ENCODE measurements at regions not wholly inside any gene's neighbourhood (a gene's known extent, or its start where the extent isn't known, plus 50 kb on each side); places are given as distances from the start of the nearest gene placed in this dataset.

DNA sequence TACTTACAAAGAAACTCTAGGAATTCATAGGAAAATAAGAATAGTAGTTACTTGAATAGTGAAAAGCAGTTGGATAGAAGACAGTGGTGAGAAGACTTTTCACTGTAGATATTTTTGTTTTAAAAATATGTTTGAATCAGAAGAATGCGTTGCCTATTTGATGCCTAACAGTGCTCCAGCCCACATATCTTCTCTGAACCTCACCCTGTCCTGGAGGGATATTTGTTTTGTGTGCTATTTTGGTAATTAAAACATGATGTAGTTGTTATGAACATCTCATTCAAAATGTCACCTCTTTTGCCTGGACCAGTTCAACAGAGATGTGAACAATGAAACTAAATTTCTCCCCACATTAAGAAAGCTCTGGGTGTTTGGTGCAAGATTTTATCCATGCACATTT, 87.6 kb downstream of the CARTPT start:
- TF ChIP-seq ZFX (IDR thresholded peaks at IDR 0.05; ENCODE audit: borderline replicate concordance), result no peak
- TF ChIP-seq, protein P1, sequence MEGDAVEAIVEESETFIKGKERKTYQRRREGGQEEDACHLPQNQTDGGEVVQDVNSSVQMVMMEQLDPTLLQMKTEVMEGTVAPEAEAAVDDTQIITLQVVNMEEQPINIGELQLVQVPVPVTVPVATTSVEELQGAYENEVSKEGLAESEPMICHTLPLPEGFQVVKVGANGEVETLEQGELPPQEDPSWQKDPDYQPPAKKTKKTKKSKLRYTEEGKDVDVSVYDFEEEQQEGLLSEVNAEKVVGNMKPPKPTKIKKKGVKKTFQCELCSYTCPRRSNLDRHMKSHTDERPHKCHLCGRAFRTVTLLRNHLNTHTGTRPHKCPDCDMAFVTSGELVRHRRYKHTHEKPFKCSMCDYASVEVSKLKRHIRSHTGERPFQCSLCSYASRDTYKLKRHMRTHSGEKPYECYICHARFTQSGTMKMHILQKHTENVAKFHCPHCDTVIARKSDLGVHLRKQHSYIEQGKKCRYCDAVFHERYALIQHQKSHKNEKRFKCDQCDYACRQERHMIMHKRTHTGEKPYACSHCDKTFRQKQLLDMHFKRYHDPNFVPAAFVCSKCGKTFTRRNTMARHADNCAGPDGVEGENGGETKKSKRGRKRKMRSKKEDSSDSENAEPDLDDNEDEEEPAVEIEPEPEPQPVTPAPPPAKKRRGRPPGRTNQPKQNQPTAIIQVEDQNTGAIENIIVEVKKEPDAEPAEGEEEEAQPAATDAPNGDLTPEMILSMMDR (IDR thresholded peaks at IDR 0.05), result no peak
- no peak overlapping the region for H3K27ac ChIP-seq

DNA sequence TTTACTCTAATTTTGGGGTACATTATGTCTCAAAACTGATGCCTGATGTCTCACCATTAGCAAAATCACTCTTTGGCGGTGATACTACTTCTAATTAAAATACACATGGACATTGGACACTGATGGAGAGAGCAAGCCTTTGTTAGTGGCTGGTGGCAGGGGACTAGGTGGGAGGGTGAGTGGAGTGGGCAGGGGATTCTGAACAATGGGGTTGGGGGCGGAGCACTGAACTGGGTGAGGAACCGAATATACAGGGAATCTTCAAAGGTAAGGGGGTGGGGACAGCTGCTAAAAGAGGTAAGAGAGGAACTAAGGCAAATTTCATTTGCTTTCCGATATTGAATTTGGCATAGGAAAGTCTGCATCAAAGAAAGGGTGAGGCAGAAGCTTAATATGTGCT, 88.8 kb downstream of the CARTPT start:
- H3K27ac ChIP-seq, result no peak overlapping the region
- TF ChIP-seq, protein P1 (IDR thresholded peaks at IDR 0.05), result no peak
- no peak for TF ChIP-seq ZFX (IDR thresholded peaks at IDR 0.05; ENCODE audit: borderline replicate concordance)

DNA sequence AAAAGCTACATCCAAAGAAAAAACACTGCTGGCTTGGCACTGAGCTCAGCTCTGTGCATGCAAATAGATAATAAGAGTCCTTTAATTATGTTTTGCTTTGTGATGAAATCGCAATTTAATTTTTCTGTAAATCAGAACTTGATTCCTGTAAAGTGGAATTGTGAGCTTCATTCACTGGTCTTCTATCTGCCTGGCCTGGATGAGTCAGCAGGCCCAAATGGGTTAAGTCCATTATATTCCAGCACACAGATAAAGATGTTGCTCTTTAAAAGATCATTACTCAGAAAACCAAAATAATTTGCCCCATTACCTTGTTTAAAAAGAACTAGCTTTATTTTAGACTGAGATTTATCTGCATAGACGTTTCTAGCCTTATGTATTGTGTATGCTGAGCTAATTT, 90.4 kb downstream of the CARTPT start:
- no peak overlapping the region for H3K27ac ChIP-seq
- no peak for TF ChIP-seq ZFX (IDR thresholded peaks at IDR 0.05; ENCODE audit: borderline replicate concordance)
- TF ChIP-seq, protein P1 (IDR thresholded peaks at IDR 0.05), result no peak

DNA sequence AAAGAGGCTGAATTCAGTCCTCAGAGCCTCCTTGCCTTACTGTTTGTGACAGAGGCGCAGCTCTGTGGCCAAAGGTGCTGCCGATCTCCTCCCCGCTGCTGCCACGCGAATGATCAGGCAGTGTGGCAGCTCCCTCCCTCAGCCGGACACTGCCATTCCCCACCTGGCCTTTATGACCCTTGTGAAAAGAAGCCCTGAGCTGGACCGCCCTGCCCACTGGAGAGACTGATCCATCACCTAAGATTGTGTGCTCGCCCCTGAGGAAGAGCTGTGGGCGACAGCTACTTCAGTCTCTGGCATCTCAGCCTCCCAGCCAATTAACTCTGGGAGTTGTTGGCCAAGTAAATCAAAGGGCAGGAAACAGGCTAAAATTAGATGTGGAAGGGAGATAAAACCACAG, 90.9 kb downstream of the CARTPT start:
- TF ChIP-seq ZFX (IDR thresholded peaks at IDR 0.05; ENCODE audit: borderline replicate concordance), result no peak
- TF ChIP-seq, protein P1 (IDR thresholded peaks at IDR 0.05), result no peak
- H3K27ac ChIP-seq, result no peak overlapping the region

DNA sequence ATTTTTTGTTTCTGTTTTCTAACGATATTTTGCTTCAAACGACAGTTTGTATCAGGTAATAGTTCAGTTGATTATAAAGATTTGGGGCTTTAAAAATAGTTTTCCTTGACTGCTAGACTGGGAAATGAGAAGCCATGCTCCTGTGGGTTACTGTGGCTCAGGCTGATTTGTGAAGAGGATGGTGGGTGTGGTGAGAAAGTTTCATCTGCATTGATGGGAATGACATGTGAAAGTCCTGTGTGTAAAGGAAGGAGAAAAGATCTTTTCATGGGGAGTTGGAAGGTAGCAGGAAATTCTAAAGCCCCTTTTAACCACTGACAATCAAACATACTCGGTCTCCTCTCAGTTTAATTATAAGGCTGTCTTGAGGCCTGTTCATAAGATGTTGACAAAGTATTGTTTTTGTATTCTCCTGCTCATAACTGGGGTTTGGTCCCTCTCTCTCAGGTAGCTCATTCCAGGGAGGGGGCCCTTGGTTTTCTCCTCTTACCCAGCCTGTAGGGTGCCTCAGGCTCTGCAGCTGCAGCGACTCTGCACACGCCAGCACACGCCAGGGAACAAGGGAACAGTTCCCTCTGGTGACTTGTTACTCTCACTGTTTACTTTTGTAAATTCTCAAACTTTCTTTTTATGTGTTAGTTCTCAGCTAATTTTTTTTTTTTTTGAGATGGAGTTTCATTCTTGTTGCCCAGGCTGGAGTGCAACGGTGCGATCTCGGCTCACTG, 91.6 kb downstream of the CARTPT start:
- no peak overlapping the region for H3K27ac ChIP-seq
- TF ChIP-seq, protein P1 (IDR thresholded peaks at IDR 0.05), result no peak
- TF ChIP-seq ZFX (IDR thresholded peaks at IDR 0.05; ENCODE audit: borderline replicate concordance), result no peak

DNA sequence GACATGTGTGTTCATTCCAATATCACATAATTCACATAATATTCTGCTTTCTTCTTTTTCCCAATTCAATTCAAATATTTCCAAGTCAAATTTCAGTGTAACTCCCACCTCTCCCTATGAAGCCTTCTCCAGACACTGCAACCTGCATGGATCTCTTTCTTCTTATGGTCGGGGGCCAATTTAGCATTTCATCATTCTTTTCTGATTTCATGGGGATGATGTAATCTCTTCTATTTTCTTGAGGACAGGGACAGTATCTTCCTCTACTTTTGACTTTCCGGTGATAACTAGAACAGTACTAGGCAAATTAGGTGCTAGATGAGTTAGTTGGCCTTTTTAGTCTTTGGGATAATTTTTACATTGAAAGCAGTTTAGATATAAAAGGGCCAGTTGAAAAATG, 92.7 kb downstream of the CARTPT start:
- no peak for TF ChIP-seq ZFX (IDR thresholded peaks at IDR 0.05; ENCODE audit: borderline replicate concordance)
- TF ChIP-seq, protein P1 (IDR thresholded peaks at IDR 0.05), result no peak
- no peak overlapping the region for H3K27ac ChIP-seq

DNA sequence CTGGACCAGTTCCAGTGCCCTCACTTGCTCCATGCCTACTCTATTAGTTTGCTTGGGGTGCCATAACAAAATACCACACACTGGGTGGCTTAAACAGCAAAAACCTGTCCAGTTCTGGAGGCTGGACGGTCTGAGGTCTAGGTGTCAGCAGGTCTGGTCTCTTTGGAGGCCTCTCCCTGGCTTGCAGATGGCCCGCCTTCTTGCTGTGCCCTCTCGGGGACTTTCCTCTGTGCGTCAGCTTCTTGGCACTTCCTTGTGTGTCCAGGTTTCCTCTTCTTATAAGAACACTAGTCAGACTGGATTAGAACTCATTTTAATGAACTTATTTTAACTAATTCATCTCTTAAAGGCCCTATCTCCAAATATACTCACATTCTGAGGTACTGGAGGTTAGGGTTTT, 97.2 kb downstream of the CARTPT start:
- TF ChIP-seq ZFX (IDR thresholded peaks at IDR 0.05; ENCODE audit: borderline replicate concordance), result no peak
- TF ChIP-seq, protein P1 (IDR thresholded peaks at IDR 0.05), result no peak
- H3K27ac ChIP-seq, result no peak overlapping the region

Measured in 22Rv1 (cell line).